GM21529 (cell line): ENCODE measurements at regions not wholly inside any gene's neighbourhood (a gene's known extent, or its start where the extent isn't known, plus 50 kb on each side); places are given as distances from the start of the nearest gene placed in this dataset.

Experiments used
- ATAC-seq: cut with Tn5 transposase; IDR thresholded peaks from one replicate; pipeline ENCODE4 v1.9.1; 2021; ENCODE audit not compliant: unreplicated experiment

- no peak for ATAC-seq
These were observed 331.5 kb downstream of the PRDM2 start for GRCh38 chr1:14031461-14031860.

GRCh38 chr1:14034506-14034905, 334.5 kb downstream of the PRDM2 start:
- no peak for ATAC-seq

- ATAC-seq = no peak
These were observed 337.3 kb downstream of the PRDM2 start for GRCh38 chr1:14037101-14037847.

GRCh38 chr1:14039582-14040430, 339.8 kb downstream of the PRDM2 start:
- peak; percentile 52 for ATAC-seq

GRCh38 chr1:14049965-14050364, 350.0 kb downstream of the PRDM2 start:
- no peak for ATAC-seq

- ATAC-seq = no peak
These were observed 355.6 kb downstream of the PRDM2 start for GRCh38 chr1:14055442-14056223.

- ATAC-seq = no peak
These were observed 357.7 kb downstream of the PRDM2 start for GRCh38 chr1:14057640-14058039.

- ATAC-seq = no peak
These were observed 361.2 kb downstream of the PRDM2 start for GRCh38 chr1:14061204-14061603.

- ATAC-seq = no peak
These were observed 361.7 kb downstream of the PRDM2 start for GRCh38 chr1:14061722-14062121.

- no peak for ATAC-seq
These were observed 362.7 kb downstream of the PRDM2 start for GRCh38 chr1:14062669-14063068.

GRCh38 chr1:14064649-14065442, 364.9 kb downstream of the PRDM2 start:
- no peak for ATAC-seq

GRCh38 chr1:14065486-14065885, 365.5 kb downstream of the PRDM2 start:
- ATAC-seq = no peak

GRCh38 chr1:14067036-14067435, 367.0 kb downstream of the PRDM2 start:
- ATAC-seq = no peak

GRCh38 chr1:14067711-14068110, 367.7 kb downstream of the PRDM2 start:
- ATAC-seq = no peak

- ATAC-seq = no peak
These were observed 371.6 kb downstream of the PRDM2 start for GRCh38 chr1:14071581-14071980.

- ATAC-seq = no peak
These were observed 380.7 kb downstream of the PRDM2 start for GRCh38 chr1:14080653-14081052.

- ATAC-seq = no peak
These were observed 382.3 kb downstream of the PRDM2 start for GRCh38 chr1:14082331-14082730.

- no peak for ATAC-seq
These were observed 383.3 kb downstream of the PRDM2 start for GRCh38 chr1:14083277-14083676.

- ATAC-seq = no peak
These were observed 383.7 kb downstream of the PRDM2 start for GRCh38 chr1:14083706-14084105.

GRCh38 chr1:14090062-14090461, 390.1 kb downstream of the PRDM2 start:
- ATAC-seq = no peak

GRCh38 chr1:14090531-14090930, 390.5 kb downstream of the PRDM2 start:
- no peak for ATAC-seq
